GM12878 (cell line): ENCODE measurements at regions not wholly inside any gene's neighbourhood (a gene's known extent, or its start where the extent isn't known, plus 50 kb on each side); places are given as distances from the start of the nearest gene placed in this dataset.

Experiments
- CHD2 ChIP-seq: IDR thresholded peaks from 2 replicates; pipeline ENCODE4 v1.6.1; 2011; ENCODE audit warnings: low read depth, low read length, improper control_type of control experiment, borderline replicate concordance
- EZH2 ChIP-seq: IDR thresholded peaks from 2 replicates; pipeline ENCODE4 v1.6.1; 2012; ENCODE audit warnings: low read depth, mild to moderate bottlenecking, control low read depth, inconsistent platforms, low read length, borderline replicate concordance; ENCODE audit not compliant: control insufficient read depth
- JUNB ChIP-seq: IDR thresholded peaks from 2 replicates; pipeline ENCODE4 v1.6.1; 2016; ENCODE audit warnings: antibody characterized with exemption, mild to moderate bottlenecking
- NFYB ChIP-seq: IDR thresholded peaks from 2 replicates; pipeline ENCODE4 v1.6.1; 2011; ENCODE audit warnings: low read depth, mild to moderate bottlenecking, low read length, improper control_type of control experiment, moderate library complexity; ENCODE audit not compliant: insufficient read depth
- POLR2A ChIP-seq: IDR thresholded peaks from 2 replicates; pipeline ENCODE4 v1.6.1; 2011; ENCODE audit warnings: low read depth, mild to moderate bottlenecking, low read length
- POU2F2 ChIP-seq: IDR thresholded peaks from 3 replicates; pipeline ENCODE4 v1.6.1; 2011; ENCODE audit warnings: low read depth, mild to moderate bottlenecking, low read length, borderline replicate concordance
- RAD21 ChIP-seq: IDR thresholded peaks from 2 replicates; pipeline ENCODE4 v1.6.1; 2011; ENCODE audit warnings: mild to moderate bottlenecking, low read depth, low read length, moderate library complexity; ENCODE audit not compliant: insufficient read depth
- RBBP5 ChIP-seq: fragments of 200-600 bp; sonication (generic); conservative IDR thresholded peaks from 2 replicates; pipeline ENCODE4 v1.6.1; 2016
- RCOR1 ChIP-seq: conservative IDR thresholded peaks from 2 replicates; pipeline ENCODE4 v1.6.1; 2012; ENCODE audit warnings: low read depth, low read length, improper control_type of control experiment
- TCF12 ChIP-seq: IDR thresholded peaks from 2 replicates; pipeline ENCODE4 v1.6.1; 2011; ENCODE audit warnings: low read depth, mild to moderate bottlenecking, low read length
- TF ChIP-seq, protein P1 (sequence below): fragments of 450-650 bp; IDR thresholded peaks from 2 replicates; pipeline ENCODE4 v1.6.1; 2017; ENCODE audit warnings: mild to moderate bottlenecking

DNA sequence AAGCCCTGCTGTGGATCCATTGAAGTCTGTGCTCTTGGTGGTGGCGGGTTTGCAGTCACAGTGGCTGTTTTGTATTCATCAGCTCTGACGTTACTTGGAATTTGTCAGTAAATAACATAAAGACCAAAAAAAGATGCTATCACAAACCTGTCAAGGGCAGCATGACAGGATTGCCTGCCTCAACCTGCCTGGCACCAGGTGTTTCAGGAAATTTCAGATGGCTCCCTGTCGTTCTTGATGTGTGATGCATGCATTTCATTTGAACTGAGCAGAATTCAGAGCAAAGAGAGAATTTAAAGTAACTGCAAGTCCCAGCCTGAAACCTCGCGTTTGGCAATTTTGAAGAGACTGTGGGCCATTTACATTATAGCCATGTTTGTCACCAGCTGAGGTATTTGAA, 50.3 kb upstream of the EPC2 start:
- TF ChIP-seq POU2F2 (no peak), TCF12 (no peak), NFYB (no peak), JUNB (no peak), RCOR1 (no peak), RAD21 (no peak), EZH2 (no peak), POLR2A (no peak), CHD2 (no peak), RBBP5 (no peak)
- TF ChIP-seq, protein P1, sequence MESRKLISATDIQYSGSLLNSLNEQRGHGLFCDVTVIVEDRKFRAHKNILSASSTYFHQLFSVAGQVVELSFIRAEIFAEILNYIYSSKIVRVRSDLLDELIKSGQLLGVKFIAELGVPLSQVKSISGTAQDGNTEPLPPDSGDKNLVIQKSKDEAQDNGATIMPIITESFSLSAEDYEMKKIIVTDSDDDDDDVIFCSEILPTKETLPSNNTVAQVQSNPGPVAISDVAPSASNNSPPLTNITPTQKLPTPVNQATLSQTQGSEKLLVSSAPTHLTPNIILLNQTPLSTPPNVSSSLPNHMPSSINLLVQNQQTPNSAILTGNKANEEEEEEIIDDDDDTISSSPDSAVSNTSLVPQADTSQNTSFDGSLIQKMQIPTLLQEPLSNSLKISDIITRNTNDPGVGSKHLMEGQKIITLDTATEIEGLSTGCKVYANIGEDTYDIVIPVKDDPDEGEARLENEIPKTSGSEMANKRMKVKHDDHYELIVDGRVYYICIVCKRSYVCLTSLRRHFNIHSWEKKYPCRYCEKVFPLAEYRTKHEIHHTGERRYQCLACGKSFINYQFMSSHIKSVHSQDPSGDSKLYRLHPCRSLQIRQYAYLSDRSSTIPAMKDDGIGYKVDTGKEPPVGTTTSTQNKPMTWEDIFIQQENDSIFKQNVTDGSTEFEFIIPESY: no peak
